Activated CD8-positive, alpha-beta memory T cell treated with anti-CD3 and anti-CD28 coated beads for 4 hours (primary cell): ENCODE measurements at regions not wholly inside any gene's neighbourhood (a gene's known extent, or its start where the extent isn't known, plus 50 kb on each side); places are given as distances from the start of the nearest gene placed in this dataset.

Source experiments
- DNase-seq, 2 donors: peaks; one replicate each; pipeline ENCODE4 v3.0.0-alpha.2; 2020; ENCODE audit warnings: low read depth in 2 of 2

- no peak for DNase-seq
Observed at GRCh38 chr15:66832664-66833063, 130.6 kb downstream of the SMAD6 start.

- no peak for DNase-seq
Observed at GRCh38 chr15:66833371-66833770, 131.3 kb downstream of the SMAD6 start.

- DNase-seq, result no peak
Observed at GRCh38 chr15:66833803-66834202, 131.8 kb downstream of the SMAD6 start.

- DNase-seq, result no peak
Observed at GRCh38 chr15:66834881-66835878, 133.1 kb downstream of the SMAD6 start.

- no peak for DNase-seq
Observed at GRCh38 chr15:66836231-66837030, 134.4 kb downstream of the SMAD6 start.

GRCh38 chr15:66838202-66838601, 136.2 kb downstream of the SMAD6 start:
- no peak for DNase-seq

- DNase-seq, result no peak
Observed at GRCh38 chr15:66838671-66839239, 136.7 kb downstream of the SMAD6 start.

GRCh38 chr15:66839506-66840112, 137.6 kb downstream of the SMAD6 start:
- no peak for DNase-seq

- DNase-seq, result no peak
Observed at GRCh38 chr15:66840615-66841390, 138.8 kb downstream of the SMAD6 start.

- DNase-seq, result no peak
Observed at GRCh38 chr15:66841953-66842681, 140.1 kb downstream of the SMAD6 start.

- DNase-seq, result no peak
Observed at GRCh38 chr15:66842710-66843441, 140.8 kb downstream of the SMAD6 start.

- DNase-seq, result no peak
Observed at GRCh38 chr15:66843581-66843980, 141.5 kb downstream of the SMAD6 start.

GRCh38 chr15:66844041-66844746, 142.2 kb downstream of the SMAD6 start:
- DNase-seq, result no peak

GRCh38 chr15:66844747-66845145, 142.7 kb downstream of the SMAD6 start:
- no peak for DNase-seq

GRCh38 chr15:66845266-66845785, 143.3 kb downstream of the SMAD6 start:
- DNase-seq, result no peak

- no peak for DNase-seq
Observed at GRCh38 chr15:66846031-66846430, 144.0 kb downstream of the SMAD6 start.

GRCh38 chr15:66846811-66847210, 144.8 kb downstream of the SMAD6 start:
- no peak for DNase-seq

- no peak for DNase-seq
Observed at GRCh38 chr15:66847565-66847991, 145.5 kb downstream of the SMAD6 start.

GRCh38 chr15:66848116-66848515, 146.1 kb downstream of the SMAD6 start:
- no peak for DNase-seq
